ENCODE measurements at regions not wholly inside any gene's neighbourhood (a gene's known extent, or its start where the extent isn't known, plus 50 kb on each side); places are given as distances from the start of the nearest gene placed in this dataset.
"Not testable (repeated sequence)": the region's sequence is repeated elsewhere in the genome, so short reads cannot be mapped to it uniquely, and the experiment has no call there.

DNA sequence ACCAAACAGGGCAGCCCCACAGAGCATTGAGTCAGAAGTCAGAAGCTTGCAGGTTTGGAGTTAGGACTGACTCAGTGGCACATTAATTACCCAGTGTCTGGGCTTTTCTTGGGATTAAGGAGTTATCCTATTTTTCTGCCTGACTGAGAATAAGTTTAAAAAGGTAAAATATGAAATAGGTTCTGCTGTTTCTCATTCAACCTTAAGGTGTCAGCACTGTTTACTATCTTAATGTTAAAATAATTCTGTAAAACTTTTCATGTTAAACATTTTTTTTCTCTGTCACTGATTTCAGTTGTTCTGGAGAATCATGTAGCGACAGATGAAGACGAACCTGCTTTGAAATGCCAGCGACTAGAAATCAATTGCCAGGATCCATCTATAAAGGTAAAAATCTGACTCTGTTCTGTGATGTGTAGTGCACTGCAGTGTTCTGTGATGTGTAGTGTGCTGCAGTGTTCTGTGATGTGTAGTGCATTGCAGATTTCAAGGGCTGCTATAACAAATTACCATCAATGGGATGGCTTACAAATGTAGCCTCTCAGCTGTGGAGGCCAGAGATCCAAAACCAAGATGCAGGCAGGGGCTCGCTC lies 128.0 kb downstream of the LAT start:
- H3K36me3 Mint-ChIP-seq (ENCODE audit: low read depth): no peaks in the 10 kb centered on the region
- TF ChIP-seq CTCF (IDR thresholded peaks at IDR 0.05): peak; percentile 56
- peak; percentile 1 for DNase-seq
- H3K4me3 Mint-ChIP-seq: no peak overlapping the region
- no peak overlapping the region for H3K27ac Mint-ChIP-seq
- H3K4me1 Mint-ChIP-seq (ENCODE audit: low read depth): peaks cover 19% of the 10 kb centered on the region
- H3K27me3 Mint-ChIP-seq (ENCODE audit: insufficient read depth): peaks cover 18% of the 10 kb centered on the region
- no peaks in the 10 kb centered on the region for H3K9me3 Mint-ChIP-seq

- H3K9me3 Mint-ChIP-seq; H3K27ac Mint-ChIP-seq; H3K36me3 Mint-ChIP-seq (ENCODE audit: low read depth); H3K4me3 Mint-ChIP-seq; DNase-seq: not testable (repeated sequence)
- H3K4me1 Mint-ChIP-seq (ENCODE audit: low read depth): peaks cover 19% of the 10 kb centered on the region
- peaks cover 18% of the 10 kb centered on the region for H3K27me3 Mint-ChIP-seq (ENCODE audit: insufficient read depth)
These were observed 127.2 kb downstream of the LAT start for GRCh38 chr16:29111901-29112680.

DNA sequence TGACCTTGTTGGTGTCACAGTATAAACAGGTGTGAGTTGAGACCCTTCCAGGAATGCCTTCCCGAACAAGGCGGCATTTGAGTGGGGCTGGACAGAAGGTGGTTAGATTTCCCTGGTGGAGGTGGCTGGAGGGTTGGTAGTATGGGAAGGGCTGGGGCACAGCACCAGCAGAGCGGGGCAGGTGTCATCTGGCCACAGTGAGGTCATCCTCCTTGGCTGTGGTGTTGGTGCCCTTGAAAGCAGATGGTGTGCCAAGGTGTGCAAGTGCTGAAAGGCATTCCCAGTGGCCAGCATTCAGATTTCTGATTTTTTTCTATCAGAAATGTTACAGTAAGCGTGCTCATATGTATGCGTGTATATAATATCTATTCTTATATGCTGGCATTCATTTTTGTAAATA lies 126.6 kb downstream of the LAT start:
- DNase-seq: no peak
- no peaks in the 10 kb centered on the region for H3K9me3 Mint-ChIP-seq
- H3K4me3 Mint-ChIP-seq: no peak overlapping the region
- H3K36me3 Mint-ChIP-seq (ENCODE audit: low read depth): no peaks in the 10 kb centered on the region
- no peak overlapping the region for H3K27ac Mint-ChIP-seq
- peaks cover 18% of the 10 kb centered on the region for H3K4me1 Mint-ChIP-seq (ENCODE audit: low read depth)
- no peak for TF ChIP-seq CTCF (IDR thresholded peaks at IDR 0.05)
- peaks cover 21% of the 10 kb centered on the region for H3K27me3 Mint-ChIP-seq (ENCODE audit: insufficient read depth)

DNA sequence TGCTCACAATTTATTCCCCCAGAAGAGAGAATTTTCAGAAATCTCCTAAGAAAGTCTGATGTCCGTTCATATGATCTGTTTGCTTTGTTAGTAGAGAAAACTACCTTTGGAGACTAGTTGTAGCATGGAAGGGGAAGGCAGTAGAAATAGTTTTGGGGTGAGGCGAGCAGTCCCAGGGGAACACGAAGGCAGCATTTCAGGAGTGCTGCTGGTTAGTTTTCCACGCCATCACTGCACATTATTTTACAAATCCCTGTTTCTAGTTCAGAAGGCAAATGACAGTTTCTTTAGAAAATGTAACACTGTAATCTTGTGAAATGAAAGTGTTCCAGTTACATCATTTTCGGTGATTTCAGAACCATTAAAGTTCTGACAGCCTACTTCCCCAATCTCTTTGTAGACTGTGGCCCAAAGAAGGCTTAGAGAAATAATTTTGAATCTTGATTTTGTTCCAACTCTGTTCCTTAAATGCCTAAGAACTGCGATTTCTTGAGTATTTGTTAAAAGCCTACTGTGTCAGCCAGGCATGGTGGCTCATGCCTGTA lies 123.8 kb downstream of the LAT start:
- not testable (repeated sequence) for DNase-seq; H3K36me3 Mint-ChIP-seq (ENCODE audit: low read depth); H3K9me3 Mint-ChIP-seq; H3K27ac Mint-ChIP-seq; H3K4me3 Mint-ChIP-seq; H3K4me1 Mint-ChIP-seq (ENCODE audit: low read depth)
- peaks cover 21% of the 10 kb centered on the region for H3K27me3 Mint-ChIP-seq (ENCODE audit: insufficient read depth)

- peaks cover 22% of the 10 kb centered on the region for H3K27me3 Mint-ChIP-seq (ENCODE audit: insufficient read depth)
- H3K4me1 Mint-ChIP-seq (ENCODE audit: low read depth): no peaks in the 10 kb centered on the region
- DNase-seq: no peak
- H3K27ac Mint-ChIP-seq: no peak overlapping the region
- H3K9me3 Mint-ChIP-seq: no peaks in the 10 kb centered on the region
- H3K4me3 Mint-ChIP-seq: no peak overlapping the region
- TF ChIP-seq CTCF (IDR thresholded peaks at IDR 0.05): no peak
- H3K36me3 Mint-ChIP-seq (ENCODE audit: low read depth): no peaks in the 10 kb centered on the region
These were observed 122.4 kb downstream of the LAT start for GRCh38 chr16:29107299-29107698.

GRCh38 chr16:29106259-29106908 lies 121.5 kb downstream of the LAT start:
- H3K4me3 Mint-ChIP-seq; DNase-seq; H3K9me3 Mint-ChIP-seq; H3K4me1 Mint-ChIP-seq (ENCODE audit: low read depth); H3K36me3 Mint-ChIP-seq (ENCODE audit: low read depth); H3K27ac Mint-ChIP-seq: not testable (repeated sequence)
- H3K27me3 Mint-ChIP-seq (ENCODE audit: insufficient read depth): peaks cover 21% of the 10 kb centered on the region

DNA sequence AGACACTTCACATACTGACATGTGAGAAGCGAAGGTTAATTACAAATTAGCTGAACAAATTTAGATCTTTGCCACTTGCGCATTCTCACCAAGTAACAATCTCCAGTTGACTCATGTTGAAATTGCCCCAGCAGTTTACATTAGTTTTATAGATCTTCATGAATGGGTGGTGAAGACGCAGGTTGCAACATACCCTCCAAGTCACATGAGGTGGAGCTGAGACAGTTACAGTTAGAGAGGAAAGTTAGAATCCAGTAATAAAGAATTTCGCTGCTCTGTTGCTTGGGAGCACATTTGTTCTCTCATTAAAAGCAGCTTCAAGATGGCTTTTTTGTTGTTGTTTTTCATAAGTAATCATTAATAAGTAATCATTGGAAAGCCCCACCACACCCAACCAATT lies 119.7 kb downstream of the LAT start:
- not testable (repeated sequence) for H3K4me3 Mint-ChIP-seq; H3K27ac Mint-ChIP-seq; H3K4me1 Mint-ChIP-seq (ENCODE audit: low read depth); H3K36me3 Mint-ChIP-seq (ENCODE audit: low read depth); H3K9me3 Mint-ChIP-seq; DNase-seq
- peaks cover 11% of the 10 kb centered on the region for H3K27me3 Mint-ChIP-seq (ENCODE audit: insufficient read depth)

- not testable (repeated sequence) for H3K9me3 Mint-ChIP-seq; H3K27me3 Mint-ChIP-seq (ENCODE audit: insufficient read depth); DNase-seq; H3K4me3 Mint-ChIP-seq; H3K4me1 Mint-ChIP-seq (ENCODE audit: low read depth); H3K27ac Mint-ChIP-seq; H3K36me3 Mint-ChIP-seq (ENCODE audit: low read depth)
These were observed 113.1 kb downstream of the LAT start for GRCh38 chr16:29097965-29098364.

Measured in HFFc6 (cell line).